NCI-H1694 treated with DMSO at 0.1 percent for 48 hours (cell line): ENCODE measurements at regions not wholly inside any gene's neighbourhood (a gene's known extent, or its start where the extent isn't known, plus 50 kb on each side); places are given as distances from the start of the nearest gene placed in this dataset.
A peak's percentile ranks its signal among the peaks of the same experiment; 100 is the strongest.

ENCODE experiments used
- DNase-seq: peaks from one replicate; lab custom pipeline; 2025; lab: John Stamatoyannopoulos, UW

DNA sequence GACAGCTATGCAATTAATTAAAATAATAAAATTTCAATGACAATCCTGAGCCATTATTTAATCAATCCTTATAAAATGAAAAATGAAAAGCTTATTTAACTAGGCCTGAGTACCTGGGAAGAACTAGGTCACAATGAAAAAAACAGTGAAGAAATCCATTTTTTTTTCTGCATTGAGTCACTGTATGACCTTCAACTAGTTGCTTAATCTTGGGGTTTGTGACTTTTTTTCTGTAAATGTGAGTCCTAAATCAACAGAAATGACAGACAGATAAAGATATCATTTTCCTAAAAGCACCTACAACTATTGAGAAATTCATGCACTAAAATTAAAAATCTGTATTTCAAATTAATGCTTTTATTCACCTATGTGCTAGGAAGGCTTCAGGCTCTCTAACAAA, 96.8 kb downstream of the TMEM26 start:
- no peak for DNase-seq

DNA sequence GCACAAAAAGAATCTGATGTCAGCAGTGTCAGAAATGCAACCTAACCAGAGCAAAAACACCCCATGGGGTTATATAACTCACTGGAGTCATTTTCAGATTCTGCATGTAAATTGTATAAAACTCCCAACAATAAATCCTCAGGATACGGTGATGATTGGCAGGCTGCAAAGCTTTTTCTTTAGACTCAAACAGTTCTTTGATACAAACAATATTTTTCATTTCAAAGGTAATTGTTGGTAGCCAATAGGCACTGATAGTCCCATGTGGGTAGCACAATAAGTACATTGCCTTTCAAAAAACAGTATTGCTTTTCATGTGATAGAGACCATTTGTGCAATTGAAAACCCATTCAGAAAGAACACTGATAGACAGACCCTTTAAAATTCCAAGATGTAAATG, 98.0 kb downstream of the TMEM26 start:
- no peak for DNase-seq

DNA sequence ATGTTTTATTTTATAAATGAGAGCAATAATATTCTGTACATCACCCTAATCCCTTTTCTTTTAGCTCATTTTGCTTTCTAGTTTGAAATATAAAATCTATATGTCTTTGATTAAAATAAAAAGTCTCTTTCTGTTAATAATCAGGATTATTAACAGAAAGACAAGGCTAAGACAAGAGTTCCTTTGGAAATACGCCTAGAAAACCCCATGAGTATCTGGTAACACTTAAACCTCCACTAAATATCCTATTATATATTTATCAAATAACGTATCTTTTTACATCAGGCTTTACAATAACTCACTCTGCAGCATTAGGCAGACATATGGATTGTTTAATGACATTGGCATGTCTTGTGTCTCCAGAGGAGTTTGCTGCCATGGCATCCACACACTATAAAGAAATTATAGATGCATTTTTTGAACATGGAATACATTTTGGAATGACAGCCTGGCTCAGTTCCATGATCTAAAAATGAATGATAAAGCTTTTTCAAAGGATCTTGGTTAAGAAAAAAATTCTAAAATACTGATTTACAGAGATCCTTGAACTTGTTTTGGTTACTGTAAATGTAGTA, 98.7 kb downstream of the TMEM26 start:
- no peak for DNase-seq

DNA sequence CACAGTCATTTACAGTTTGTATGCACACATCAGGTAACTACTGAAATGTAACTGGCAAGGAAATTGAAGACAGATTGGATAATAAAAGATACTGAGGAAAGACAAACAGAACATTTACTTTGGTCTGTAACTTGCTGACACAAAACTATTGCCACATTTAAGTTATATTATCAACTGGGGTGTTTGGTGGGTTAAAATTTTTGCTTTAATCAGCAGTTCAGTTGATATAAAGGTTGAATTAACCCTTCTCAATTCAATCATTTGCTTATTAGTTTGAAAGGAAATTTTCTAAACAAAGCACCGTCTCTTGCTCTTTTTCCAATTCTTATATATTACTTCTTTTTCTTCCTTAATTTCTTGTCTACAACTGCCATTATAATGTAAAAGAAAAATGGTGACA, 102.4 kb downstream of the TMEM26 start:
- DNase-seq = no peak

DNA sequence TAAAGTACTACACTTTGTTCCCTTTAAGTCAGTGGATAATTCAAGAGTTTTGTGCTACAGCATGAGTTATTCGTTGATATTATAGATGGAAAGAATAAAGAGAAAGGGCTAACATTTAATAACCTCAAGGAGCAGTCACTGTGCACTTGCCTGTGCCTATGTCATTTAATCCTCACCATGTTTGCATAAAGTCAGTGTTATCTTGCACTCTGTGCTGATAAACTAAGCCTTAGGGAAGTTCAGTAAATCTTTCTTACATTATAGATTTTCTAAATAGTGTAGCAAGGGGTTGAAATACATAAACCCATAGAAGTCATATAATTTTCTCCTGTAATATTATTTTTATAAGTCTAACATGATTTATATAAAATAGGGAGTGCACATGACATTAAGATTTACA, 103.1 kb downstream of the TMEM26 start:
- DNase-seq = no peak

DNA sequence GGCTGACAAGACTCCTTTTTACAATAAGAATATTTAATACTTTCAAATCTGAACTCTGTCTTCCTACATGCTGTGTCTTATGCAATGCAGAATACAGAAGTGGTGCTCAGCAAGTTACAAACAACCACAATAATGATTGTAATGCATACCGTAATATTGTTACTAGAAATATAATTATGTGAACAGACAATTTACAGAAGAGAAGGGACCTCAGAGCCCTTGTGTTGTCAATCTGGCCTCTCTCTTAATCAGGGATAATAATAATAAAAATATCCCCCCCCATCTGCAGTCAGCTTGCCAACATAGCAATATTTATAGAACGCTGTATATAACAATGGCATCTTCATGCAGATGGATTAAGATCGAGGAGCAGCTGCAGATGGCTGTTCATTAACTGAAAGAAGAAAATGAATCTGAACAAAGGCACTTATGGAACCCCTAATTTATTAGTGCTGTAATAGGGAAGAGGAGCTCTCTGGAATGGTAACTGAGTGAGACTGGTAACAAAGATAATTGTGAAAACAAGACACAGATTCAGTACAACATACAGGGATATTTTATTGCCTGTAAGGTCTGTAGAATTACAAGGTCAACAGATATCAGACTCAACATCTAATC, 106.3 kb downstream of the TMEM26 start:
- no peak for DNase-seq

DNA sequence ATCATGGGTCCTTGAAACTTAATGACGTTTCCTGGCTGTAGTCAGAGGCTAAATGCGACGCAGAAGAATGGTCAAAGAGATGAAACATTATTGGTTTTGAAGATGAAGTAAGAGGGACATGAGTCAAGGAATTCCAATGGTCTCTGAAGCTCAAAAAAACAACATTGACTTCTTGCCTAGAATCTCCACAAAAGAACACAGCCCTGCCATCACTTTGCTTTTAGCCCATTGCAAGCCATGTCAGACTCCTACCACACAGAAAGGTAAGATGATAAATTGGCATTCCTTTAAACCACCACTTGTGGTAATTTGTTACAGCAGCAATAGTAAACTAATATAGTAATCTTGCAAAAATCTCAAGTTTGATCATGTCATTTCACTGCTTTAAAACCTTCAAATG, 109.4 kb downstream of the TMEM26 start:
- DNase-seq = no peak

DNA sequence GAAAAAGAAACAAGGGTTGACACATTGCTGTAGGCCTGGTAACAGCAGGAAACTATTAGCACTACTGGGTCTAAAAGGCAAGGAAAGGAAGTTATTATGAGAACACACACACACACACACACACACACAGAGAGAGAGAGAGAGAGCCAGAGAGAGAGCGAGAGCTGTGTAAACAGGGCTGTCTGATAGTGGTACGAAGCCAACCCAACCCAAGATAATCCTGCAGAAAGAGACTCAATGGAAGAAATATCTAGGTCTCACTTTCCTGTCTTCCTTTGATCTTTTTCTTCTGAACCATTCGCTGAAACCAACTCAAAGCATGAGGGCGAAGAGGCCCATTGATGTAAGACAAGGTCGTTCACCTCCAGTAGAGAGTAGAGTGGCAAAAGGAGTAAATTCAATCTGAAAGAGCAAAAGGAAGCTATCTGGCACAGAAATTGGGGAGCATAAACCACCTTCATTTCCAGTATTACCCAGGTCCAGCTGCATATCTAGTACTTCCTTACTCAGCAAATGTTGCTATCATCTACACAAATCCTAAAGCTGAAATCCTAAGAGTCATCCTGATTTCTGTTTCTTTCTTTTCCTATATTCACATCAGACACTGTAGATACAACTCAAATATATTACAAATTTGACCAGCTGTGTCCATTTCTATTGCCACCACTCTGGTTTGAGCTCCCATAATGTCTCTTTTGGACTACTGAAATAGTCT, 110.2 kb downstream of the TMEM26 start:
- no peak for DNase-seq

DNA sequence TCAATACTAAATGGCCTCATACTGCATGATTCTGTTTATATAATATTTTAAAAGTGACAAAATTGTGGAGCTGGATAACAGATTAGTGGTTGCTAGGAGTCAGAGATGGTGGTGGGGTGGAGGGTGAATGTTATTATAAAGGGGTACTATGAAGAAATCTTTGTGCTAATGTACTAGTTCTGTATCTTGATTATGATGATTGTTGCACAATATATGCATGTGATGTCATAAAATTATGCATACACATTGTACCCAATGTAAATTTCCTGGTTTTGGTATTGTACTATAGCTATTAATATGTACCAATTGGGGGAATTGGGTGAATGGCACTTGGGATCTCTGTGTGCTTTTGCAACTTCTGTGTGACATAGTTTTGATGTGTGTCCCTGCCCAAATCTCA, 112.2 kb downstream of the TMEM26 start:
- DNase-seq = no peak

DNA sequence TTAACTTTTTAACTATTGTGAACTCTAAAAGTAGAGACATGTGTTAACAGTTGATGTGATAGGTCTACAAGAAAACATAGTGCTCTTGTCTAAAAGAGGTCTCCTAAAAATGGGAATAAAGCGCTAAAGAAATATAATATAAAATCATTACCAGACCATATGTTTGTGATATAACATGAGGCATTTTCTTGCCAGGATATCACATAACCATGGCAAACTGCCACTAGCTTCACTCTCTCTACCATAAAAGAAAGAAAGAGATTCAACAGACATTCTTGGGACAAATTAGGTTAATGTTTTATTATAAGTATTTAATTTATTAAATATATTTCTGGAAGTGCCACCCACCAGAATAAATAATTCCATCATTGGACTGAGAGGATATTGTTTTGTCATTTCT, 115.0 kb downstream of the TMEM26 start:
- peak; percentile 34 for DNase-seq

DNA sequence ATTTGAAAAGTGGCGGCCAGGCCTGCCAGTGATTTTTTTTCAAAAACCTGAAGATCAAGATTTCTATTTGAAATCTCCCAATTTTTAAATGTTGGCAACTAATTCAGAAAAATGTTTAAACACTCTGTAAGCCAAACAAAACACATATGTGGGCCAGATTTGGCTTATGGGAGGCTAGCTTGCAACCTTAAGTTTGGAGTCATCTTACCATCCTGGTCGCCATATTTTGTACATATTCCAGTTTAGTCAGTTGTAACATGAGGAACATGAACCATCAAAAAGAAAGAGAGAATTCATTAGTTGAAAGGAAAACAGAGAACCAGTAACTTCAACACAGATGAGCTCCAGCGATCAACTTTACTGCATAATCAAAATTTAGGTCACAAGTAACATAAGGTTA, 115.4 kb downstream of the TMEM26 start:
- no peak for DNase-seq

DNA sequence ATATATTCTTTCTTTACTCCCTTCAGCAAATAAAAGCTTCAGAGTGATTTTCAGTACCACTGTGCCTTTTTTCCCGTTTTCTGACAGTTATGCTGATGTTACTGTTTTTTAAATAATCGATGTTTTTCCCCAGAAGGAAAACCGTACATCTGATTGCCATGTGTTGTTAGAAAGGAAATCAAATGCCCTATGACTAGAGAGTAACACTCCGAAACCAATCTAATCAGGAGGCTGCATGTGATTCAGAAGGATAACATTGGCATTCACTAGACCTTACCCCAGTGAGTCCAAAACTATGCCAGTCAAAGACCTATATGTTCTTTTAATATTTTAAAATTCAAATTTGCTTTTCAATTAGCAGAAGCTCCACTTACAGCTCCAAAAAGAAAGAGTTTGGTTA, 116.3 kb downstream of the TMEM26 start:
- DNase-seq = no peak

DNA sequence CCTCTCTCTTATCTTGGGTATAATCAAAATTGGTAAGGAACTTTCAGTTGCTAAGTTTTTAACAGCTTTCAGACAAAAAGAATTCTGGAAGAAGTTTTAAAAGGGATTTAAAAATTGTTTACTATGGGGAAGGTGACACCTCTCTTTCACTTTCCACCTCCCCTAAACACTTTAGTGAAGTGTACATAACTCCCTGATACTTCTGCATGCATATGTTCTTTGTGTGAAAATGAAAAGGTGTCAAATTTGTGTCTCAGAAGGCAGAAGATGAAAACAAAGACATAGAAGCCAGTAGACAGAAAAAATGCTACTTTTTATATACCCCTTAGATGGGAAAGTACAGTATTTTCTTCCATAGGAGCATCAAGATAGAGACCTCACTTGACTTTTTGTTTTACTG, 117.8 kb downstream of the TMEM26 start:
- DNase-seq = no peak

DNA sequence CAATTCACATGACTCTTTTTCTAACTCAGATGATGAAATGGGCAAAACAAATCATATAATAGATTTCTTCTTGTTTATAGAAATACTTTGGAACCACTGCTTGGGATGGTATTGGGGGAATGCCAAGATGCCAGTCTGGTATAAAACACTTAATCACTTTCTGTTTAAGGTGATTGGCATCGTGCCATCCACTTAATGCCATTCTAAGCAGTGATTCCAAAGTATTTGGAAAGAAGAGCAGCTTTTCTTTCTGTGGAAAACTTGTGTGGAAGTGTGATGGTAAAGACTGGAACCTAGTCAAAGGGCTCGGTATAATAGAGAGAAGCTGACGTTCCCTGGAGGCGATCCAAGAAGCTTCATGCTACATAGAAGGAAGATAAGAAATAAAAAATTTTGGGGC, 120.6 kb downstream of the TMEM26 start:
- no peak for DNase-seq

DNA sequence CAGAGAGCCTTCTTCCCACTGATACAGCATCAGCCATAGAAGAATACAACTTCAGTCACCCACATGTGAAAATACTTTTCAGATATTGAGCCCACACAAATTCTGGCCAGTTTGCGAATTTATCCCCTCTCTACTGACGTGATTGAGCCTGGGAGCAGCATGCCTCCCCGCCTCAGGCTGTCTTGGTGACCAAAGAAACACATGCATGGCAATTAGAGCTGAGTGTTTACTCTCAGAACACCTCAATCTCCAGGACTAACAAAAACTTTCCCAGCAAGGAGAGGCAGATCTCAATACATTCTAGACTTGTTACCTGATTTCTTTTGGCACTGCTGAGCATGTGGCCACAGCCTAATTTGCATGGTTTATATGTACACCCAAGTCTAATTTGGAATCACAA, 122.5 kb downstream of the TMEM26 start:
- DNase-seq = no peak

DNA sequence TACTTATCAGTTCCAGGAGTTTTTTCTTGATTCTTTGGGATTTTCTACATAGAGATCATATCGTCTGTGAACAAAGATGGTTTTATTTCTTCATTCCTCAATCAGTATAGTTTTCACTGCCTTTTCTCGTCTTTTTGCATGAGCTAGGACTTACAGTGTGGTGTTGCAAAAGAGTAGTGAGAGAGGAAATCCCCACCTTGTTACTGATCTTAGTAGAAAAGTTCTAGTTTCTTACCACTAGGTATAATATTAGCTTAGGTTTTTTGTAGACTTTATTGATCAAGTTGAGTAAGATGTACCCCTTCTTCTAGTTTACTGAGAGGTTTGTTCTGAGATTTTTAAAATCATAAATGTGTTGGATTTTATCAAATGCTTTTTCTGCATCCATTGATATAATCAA, 123.3 kb downstream of the TMEM26 start:
- no peak for DNase-seq

DNA sequence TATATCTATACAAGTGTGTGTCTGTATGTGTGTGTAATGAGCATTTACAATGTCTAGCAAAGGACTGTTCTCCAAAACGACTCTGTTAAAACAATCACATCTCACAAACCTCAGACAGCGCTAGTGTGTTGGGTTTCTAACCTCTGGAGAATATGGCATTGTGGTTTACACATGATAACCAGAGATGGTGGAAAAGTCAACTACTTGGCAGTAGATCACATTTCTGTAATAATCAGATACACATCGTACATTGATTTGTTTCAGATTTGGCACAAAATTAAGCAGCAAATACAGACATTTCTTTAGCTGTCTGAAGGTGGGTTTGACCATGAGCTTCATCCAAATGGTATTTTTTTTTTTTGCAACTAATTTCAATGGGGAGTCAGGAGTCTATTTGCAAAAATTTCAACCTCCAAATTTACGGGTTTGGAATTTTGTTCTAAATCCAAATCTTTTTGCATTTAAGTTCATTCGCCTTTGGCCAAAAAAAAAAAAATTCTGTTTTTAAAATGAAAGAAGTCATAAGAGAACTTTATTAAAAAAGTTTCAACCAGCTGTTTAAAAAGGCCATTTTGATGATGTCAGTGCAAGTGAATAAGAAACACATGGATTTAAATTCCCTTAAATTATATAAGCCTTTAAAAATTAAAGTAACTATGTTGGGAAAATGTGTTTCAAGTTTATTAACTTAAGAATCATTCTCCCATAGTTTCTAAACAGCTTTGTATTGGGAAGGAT, 127.8 kb downstream of the TMEM26 start:
- DNase-seq = no peak

DNA sequence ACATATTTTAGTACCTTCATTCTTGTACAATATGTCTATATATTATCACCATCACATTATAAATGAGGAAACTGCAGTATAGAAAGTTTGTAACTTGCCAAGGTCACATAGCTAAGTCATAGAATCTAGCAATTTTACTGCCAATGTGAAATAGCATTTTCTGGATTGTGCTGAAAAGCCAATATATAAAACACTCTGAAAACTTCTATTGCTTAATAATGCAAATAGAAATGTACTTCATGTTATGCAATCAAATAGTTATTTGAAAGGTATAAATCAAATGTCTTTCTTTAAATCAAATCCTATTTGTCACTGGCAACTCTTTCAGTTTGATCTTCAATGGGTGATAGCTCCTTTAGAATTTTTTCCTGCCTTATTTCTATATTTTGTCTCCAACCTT, 129.5 kb downstream of the TMEM26 start:
- no peak for DNase-seq

DNA sequence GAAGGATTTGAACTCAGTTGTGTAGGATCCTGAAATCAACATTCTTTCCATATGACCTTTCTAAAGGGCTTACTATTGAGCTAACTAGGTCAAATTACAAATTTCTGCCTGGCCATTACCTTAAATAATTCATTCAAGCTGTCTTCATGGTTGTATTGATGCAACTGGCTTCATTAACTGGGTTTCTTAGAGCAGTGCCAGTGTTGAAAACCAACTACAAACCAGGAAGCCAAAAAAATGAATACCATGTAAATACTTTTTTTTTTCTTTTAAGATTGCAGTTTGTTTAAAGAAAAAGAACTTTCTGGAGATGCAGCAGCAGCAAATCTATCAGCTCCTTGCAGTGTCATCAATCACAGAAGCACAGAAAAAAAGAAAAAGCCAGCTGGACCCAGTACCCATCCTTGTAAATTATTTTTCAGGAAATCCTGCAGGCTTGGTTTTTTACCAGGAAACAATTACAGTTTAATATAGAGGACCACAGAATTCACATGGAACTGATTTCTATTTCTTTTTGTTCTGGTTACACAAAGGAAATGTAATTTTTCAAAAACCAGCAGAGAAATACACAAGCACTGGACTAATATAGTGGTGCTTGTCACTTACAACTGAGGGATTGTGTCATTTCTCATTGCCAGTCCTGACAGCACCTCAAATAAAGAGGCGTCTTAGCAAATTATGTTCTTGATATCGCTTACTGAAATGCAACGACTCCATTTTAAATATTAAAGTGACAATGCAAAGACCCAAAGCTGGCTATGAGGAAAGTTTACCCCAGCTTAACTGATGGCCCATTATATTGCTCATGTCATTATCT, 131.9 kb downstream of the TMEM26 start:
- DNase-seq = no peak

DNA sequence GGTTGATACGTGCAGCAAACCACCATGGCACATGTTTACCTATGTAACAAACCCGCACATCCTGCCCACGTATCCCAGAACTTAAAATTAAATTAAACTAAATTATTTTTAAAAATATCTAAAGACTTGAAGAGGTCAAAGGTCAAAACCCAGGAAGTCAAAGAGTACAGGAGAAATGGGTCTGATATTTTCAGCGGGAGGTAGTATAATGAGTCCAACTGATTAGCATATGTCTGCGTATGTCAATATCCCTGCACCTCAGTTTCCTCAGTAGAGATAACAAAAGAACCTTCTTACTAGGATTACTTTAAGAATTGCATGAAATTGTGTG, 133.0 kb downstream of the TMEM26 start:
- DNase-seq = no peak

DNA sequence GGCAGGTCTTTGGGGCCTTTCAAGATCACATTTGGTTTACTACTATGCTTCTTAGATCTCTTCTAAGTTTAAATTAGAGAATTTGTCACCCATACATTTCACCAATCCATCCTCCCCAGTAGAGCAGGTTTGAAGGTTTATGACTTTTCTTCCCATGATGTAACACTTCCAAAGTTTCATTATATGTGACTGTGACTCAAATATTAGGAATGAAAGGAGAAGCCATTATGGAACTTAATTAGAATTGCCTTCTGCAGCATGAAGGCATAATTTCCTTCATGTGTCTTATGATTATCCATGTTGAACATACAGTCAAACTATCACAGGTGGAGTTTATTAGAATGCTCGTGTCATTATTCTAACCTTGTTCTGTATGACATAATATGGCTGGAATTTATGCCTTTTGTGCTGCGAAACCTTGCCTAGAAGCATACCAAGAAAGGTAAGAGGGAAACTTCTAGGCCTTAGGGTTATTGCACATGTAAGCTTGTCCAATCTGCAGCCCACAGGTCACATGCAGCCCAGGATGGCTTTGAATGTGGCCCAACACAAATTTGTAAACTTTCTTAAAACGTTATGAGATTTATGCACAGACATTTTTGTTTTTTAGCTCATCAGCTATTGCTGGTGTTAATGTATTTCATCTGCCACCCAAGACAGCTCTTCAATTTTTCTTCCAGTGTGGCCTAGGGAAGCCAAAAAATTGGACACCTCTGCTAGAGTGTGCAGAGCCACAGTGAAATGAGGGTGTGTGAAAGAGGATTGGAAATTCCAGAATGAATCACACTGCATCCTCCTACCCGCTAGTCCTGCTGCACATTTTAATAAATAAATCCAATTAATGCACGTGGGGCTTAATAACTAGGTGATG, 133.6 kb downstream of the TMEM26 start:
- DNase-seq = no peak
